Tongue (tissue), 1 donor: ENCODE measurements at regions not wholly inside any gene's neighbourhood (a gene's known extent, or its start where the extent isn't known, plus 50 kb on each side); places are given as distances from the start of the nearest gene placed in this dataset.
"Not testable (repeated sequence)": the region's sequence is repeated elsewhere in the genome, so short reads cannot be mapped to it uniquely, and the experiment has no call there.

Source experiments
- DNase-seq: peaks from one replicate; pipeline ENCODE4 v3.0.0-alpha.2; 2015

DNA sequence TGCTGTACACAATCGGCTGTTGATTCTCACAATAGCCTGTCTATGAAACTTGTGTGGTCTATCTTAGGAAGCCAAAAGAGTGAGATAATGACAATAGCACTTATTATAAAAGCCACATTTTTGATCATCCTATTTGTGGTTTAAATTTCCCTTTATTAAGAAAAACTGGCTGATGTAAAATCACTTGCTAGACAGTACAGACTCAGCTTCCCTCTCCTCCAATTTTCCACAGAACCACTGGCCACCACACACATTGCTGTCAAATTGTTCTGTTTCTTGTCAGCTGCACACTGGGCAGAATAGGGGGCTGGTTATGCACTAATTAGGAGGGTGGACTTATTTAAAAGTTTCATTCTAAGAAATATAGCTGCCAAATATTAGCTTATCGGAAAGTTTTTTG is 425.9 kb downstream of the EPHA3 start:
- no peak for DNase-seq

DNA sequence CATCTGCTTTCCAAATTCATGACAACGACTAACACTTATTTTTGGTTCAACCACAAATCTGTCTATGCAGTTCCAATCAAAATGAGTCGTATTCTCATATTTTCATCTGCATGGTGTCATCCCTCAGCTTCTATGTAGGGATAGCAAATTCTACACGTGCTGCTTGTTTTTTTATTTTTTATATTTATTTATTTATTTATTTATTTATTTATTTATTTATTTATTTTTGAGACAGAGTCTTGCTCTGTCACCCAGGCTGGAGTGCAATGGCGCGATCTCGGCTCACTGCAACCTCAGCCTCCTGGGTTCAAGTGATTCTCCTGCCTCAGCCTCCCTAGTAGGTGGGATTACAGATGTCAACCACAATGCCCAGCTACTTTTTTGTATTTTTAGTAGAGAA is 447.2 kb downstream of the EPHA3 start:
- DNase-seq: not testable (repeated sequence)

DNA sequence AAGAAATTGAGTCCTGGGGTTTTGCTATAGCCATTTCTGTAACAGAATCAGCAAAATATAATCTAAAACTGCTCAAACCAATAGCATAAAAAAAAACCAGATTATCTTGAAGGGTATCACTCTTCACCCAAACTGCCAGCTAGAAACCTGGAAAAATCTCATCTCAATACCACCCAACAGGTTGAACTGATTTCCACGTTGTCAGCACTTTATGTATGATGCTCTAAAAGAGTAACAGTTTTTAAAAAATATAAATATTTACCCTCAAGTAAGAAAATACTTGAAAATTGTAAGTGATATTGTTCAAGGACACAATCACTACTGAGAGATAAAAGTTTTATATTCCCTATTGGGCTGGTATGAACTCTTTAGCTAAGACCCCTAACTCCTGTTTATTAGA is 451.3 kb downstream of the EPHA3 start:
- no peak for DNase-seq

DNA sequence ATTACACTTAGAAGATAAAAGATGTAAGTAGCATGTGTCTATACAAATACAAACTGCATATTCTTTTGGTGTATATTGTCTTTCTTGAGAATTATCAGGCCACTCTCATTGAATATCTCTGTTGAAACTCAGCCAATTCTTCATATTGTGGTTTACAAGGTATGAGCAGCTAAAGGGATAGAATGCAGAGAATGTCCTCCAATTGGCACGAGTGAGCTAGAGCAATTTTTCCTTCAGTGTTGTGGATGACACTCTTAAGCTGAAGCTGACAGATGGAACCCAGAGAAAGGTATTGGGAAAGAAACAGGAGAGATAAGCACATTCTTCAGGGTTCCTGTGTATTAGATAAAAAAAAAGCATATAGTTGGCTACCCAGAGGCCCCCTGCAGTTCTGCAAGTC is 453.1 kb downstream of the EPHA3 start:
- DNase-seq: no peak

DNA sequence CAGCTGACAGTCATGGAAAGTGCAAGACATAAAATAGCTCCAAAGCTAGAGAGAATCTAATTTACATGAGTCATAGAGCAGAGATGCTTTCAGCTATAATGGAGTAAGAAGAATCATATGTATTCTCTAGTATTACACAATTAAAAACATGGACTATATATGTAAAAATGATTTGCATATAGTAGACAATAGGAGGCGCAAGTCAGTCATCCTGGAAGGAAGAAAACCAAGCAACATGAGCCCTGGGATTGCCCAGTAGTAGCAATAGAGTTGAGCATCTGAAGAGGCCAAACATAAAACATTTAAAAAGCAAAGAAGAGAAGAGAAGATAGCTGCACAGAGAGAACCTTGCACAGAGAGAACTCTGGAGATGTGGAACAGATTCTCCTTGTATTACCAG is 455.0 kb downstream of the EPHA3 start:
- DNase-seq: no peak

DNA sequence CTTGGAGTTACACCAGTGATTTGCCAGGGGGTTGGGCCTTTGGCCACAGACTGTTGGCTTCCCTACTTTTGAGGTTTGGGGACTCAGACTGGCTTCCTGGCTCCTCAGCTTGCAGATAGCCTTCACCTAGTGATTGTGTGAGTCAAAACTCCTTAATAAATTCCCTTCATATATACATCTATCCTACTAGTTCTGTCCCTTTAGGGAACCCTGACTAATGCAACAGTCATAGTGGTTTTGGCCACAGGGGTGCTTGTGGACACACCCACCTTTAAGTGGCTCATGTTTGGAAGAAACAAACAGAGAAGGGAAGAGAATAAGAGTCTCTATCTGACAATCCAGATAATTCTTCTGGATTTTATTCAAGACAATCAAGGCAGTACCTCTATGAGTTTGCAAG is 457.7 kb downstream of the EPHA3 start:
- DNase-seq: no peak

DNA sequence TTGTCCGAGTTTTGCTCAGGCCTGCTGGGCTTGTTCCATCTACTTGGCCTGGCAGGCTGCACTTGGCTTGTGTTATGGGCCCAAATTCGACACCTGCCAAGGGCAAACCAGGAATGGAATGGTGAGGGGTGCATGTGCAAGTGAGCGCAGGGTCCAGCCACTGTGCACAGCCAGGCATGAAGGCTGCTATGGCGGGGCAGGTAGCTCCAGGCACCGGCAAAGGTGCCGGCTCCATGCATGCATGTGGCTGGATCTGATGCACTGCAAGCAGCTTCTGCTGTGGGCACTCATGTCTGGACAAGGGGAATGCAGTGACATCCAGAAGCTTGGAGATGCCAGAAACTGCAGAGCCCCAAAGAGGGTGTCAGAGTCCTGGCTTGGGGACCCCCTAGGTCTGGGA is 463.0 kb downstream of the EPHA3 start:
- no peak for DNase-seq

DNA sequence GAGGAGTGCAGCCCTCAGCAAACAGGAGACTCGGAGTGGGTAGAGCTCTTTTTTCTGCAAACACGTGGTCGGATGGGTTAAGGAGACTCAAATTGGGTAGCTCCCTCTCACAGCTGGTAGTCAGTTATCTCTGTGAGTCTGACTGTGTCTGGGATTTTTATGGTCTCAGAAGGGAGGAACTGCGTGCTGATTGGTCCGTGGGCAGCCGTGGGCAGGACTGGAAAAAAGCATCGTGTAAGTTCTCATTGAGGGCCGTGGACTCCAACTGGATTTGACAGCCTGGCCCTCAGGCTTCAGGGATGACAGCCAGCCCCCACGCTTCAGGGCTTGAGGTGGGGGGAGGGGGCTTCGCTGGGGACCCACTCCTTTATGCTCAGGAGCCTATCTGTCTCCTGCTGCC is 463.9 kb downstream of the EPHA3 start:
- peak; percentile 20 for DNase-seq

DNA sequence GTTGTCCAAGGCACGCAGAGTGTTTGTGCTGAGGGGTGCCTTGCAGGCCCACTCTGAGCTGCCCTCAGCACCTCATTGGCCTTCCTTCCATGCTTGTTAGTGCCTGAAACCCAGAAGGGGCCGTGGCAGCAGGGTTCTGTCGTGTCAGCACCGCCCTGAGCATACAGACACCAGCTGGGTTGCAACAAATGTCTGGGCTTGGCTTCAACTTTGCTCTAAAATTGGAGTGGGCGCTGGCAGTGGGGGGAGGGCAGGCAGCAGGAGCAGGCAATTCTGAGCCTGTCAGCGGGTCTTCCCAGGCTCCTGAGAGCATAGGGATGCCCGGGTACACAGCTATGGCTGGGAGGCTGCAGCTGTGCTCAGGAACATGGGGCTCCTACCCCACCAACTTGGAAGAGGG is 464.3 kb downstream of the EPHA3 start:
- DNase-seq: peak; percentile 77

DNA sequence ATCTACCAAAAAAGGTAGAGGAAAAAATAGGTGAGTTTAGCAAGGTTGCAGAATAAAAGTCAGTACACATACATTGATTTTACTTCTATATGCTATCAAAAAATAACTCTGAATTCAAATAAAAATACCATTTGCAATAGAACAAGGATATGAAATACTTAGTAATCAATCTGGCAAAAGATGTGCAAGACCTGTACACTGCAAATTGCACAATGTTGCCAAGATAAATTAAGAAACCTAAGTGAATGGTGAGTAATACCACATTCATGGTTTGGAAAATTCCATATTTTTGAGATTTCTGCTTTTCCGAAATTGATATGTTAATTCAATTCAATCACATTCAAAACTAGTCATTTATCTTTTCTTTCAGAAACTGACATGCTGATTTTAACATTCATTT is 464.8 kb downstream of the EPHA3 start:
- no peak for DNase-seq

DNA sequence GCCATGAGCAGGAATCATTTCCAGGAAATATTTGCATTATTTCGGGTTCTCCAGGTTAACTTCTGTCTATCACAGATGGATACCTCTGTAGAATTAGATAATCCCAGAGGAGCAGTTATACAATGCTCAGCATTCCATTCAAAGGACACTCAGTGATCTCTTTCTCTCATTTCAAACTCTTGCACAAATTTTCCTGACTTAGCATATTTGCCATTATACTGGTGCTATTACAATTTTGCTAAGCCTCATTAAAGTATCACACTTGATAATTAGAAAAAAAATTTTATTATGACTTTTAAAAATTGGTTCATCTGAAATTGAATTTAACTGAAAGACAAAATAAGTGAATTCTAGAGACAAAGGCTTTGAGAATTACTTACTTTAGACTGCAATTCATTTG is 469.0 kb downstream of the EPHA3 start:
- no peak for DNase-seq

DNA sequence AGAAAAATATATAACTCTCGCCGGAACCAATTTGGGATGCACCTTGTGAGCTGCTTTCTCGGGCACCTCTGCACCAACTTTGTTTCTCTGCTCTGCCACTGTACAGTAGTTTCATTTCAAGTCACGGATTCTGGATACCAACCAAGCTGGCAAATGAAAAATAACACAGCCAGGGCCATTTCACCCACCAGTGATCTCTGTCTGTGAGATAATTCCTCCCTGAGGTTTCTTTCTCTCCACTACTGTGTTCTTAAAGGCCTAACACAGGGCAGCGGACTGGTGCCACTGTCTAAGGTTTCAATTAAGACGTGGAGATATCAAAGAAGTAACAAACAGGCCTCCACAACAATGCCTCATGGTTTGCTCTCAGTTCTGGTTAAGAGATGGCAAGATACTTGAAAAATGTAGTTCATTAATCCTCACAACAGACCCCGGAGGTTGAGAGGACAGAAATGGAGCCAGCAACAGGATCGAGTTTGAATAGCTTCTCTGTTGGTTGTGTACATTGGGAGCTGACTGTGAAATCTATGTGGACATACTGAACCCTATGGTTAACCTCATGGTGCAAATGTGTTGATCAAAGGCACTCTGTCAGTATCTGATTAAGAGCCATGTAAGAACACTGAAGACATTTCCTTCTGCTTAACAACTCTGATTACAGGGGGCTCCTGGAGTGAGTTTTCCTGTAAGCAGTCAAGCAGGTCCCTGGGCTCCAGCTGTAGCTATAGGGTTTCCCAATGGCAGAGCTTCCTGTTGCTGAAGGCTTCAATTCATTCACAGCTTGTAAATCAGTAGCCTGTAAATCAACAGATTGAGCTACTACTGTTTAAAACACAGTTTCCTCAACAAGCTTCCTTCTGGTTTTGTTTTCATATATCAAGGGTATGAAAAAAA is 470.5 kb downstream of the EPHA3 start:
- DNase-seq: no peak

DNA sequence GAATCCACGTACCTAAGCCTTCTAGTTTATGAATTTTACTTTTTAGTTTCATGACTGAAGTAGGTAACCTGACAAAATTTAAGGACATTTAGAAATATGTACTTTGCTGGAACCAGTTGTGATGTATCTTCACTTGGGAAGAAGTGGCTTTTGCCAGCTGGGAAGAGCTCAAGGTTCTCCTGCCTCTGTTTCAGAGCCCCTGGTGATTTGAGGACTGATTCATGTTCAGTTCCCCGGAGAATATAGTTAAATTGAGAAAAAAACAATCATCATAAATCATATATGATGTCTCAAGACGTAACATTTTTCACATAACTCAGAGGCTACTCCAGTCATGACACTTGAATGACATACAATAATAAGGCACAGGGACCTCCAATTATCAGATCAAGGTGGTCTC is 473.4 kb downstream of the EPHA3 start:
- no peak for DNase-seq

DNA sequence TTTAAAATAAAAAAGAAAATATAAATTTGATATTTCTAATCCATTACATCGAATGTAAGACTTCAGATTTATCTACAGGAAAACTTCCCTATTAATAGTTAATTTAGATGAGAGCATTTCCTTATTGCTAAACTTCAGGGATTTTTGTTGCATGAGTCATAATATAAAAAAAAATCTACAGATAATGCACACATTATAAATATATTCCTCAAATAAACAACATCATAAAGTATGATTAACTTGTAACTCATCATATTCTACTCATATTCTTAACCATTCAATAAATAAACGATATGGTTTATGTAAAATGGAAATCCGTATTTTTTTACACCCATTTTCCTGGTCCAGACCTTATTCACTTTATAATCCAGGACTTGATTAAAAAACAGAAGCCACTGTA is 477.0 kb downstream of the EPHA3 start:
- DNase-seq: no peak

DNA sequence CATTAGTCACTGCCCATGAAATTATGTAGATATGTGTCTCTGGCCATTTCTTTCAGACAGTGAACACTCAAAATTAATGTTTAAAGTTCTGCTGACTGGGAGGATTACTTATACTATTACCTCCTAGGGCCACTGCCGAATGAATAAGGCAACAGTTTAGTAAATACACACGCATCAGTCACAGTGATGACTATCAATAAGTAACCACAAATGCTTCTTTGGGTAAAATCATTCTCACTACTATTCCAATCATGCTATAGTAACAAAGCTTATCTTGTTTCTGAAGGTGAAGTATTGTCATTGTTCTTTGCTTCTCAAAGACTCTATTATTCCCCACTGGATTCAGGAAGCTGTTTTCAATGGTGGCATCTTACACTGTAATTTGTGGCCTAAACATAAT is 478.8 kb downstream of the EPHA3 start:
- DNase-seq: no peak

DNA sequence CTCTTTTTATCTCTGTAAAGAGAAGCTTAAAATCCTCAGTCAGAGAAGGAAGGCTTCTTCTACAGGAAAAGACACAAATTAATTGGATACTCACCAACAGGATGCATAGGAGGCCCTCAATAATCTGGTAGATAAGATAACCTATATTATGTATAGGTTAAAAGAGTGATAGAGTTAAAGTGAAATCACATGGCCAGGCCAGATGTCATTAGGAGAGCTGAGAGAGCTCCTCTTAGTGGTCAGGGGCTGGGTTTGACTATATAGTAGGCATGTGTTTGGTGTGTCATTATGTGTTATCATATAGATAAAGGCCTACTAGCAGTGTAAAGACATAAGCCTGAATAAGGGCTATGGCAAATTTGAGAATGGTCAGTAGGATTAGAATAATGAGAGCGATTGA is 479.3 kb downstream of the EPHA3 start:
- DNase-seq: no peak

DNA sequence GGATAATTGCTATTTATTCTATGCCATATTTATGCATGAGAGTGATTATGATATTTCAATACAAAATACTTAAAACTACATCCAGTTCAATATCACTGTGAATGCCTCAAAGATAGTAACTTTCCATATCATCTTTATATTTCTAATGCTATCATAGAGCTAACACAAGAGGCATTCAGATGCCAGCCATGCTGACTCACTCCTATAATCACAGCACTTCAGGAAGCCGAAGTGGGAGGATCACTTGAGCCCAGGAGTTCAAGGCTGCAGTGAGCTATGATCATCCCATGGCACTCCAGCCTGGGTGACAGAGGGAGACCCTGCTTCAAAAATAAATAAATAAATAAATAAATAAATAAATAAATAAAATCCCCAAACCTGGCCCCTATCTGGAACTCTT is 498.7 kb downstream of the EPHA3 start:
- no peak for DNase-seq

DNA sequence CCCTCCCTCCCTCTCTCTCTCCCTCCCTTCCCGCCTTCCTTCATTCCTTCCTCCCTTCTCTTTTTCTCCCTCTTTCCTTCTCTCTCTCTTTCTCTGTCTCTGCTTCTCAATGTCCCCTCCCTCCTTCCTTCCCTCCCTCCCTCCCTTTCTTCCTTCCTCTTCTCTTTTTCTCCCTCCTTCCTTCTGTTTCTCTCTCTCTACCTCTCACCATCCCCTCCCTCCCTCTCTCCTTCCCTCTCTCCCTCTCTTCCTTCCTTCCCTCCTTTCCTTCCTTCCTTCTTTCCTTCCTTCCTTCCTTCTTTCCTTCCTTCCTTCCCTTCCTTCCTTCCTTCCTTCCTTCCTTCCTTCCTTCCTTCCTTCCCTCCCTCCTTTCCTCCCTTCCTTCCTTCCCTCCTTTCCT is 504.6 kb downstream of the EPHA3 start:
- no peak for DNase-seq

DNA sequence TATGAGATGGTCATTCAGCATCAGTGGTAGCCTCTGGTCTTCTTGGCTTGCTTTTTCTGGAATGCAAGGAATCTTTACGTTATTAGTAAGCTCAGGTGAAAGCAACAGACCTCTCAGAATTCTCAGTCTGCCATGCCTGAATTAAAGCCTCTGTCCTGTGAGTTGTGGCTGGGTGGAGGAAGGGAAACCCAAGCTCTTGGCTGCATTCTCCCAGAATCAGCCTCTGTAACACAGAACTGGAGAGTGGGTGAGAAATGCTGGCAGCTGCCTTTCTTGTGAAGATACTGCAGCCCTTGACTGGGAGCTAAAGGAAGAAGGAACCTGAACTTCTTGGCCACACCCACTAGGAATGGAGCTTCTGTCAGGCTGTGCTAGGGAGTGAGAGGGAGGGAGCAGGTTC is 505.8 kb downstream of the EPHA3 start:
- no peak for DNase-seq

DNA sequence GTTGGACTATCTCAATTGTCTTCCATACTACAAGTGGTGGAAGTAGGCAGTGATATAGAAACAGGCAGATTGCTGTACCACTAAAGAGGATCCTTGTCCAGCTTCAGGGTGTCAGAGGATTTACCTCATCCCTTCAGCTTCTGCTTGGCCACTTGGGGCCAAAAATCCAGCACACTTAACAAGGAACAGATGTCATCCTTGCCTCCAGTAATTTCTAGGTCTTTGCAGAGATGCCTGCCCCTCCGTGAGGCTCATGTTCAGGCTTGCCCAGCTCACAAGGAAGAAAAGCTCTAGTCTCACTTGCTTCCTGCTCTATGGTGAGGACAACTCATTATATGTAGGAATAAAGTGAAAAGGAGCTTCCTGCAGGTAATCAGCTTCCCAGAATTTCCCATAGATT is 510.3 kb downstream of the EPHA3 start:
- no peak for DNase-seq

DNA sequence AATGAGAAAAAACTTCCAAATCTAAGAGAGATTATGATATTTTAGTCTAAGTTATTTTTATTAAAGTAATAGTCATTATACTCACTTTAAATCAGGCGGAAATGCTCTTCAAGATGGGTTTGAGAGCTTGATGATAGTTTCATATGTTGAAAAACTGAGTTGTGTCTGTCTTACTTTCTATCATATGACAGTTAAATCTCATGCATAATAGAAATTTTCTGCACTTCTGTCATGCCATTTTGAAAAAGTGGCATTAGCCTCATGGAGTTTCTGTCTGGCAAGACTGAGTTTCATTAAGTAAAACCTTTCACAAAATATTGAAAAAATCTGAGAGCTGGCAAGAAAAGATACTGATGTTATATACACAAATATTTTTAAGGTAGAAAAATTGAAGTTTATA is 511.8 kb downstream of the EPHA3 start:
- DNase-seq: no peak

DNA sequence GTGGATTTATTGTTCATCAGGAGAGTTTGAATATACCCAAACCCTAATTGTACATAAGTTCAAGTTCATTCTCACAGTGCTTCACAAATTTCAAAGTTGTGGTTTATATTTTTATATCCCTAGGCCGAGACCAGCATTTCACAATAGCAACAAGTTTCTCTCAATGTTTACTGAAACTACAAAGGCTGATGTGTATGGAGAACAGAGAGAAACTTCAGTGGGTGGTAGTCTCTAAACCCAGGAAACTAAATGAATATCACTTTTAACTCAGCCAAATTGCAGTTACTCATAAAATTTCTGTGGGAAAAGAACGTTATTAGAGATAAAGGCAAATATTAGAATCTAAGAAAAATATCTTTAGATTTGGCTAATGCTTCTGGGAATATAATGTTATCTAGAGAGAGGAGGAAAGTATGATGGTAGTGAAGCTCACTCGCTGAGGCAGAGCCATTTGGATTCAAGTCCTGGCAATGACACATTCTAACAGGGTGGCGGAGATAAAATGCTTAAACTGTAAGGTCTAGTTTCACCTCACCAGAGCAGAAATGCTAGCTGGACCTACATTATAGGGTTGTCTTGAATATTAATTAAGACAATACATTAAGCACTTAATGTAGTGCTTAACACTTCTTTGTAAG is 514.8 kb downstream of the EPHA3 start:
- DNase-seq: no peak

DNA sequence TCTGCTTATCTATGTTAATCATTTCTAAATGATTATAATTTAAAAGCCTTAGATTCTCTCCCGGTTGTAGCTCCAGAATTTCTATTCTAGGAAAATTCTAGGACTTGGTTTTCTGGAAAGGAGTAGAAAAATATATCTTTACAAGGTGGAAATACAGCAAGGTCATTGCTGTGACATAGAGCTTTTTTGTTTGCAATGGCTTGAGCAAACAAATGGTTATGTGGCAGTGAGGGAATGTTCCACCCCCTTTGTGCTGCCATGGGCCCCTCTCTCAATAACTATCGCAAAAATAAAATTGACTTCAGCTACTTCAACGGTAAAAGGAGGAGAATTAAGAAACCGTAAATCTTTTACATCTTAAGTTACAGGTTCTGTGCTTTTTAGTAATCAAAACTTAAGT is 517.1 kb downstream of the EPHA3 start:
- no peak for DNase-seq

DNA sequence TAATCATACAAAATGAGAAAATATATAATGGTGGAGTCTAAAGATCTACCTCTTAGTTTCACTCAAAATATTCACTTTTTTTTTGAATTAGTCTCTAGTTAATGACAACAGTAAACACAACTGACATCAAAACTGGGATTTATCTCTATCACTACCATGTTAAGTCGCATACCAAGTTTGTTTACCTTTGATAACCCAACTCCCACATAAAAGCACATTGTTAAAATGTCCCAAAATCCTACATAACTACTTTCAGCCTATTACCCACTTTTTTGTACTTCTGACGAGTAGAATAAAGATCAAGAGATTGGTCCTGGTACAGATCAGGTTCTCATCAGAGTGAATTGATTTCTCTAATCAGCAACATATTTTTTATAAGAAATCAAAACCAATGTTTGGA is 518.5 kb downstream of the EPHA3 start:
- DNase-seq: no peak
